ENCODE measurements at regions not wholly inside any gene's neighbourhood (a gene's known extent, or its start where the extent isn't known, plus 50 kb on each side); places are given as distances from the start of the nearest gene placed in this dataset.
A peak's percentile ranks its signal among the peaks of the same experiment; 100 is the strongest.

- intact Hi-C loops (cut with DNase I): no loop called here
- ATAC-seq (no peak), DNase-seq (ENCODE audit: low spot score) (no peak)
These were observed 440.9 kb downstream of the ENC1 start for GRCh38 chr5:74199436-74200210.

GRCh38 chr5:74199005-74199404, 441.5 kb downstream of the ENC1 start:
- ATAC-seq: no peak
- intact Hi-C loops (cut with DNase I): no loop called here
- no peak for DNase-seq (ENCODE audit: low spot score)

- intact Hi-C loops (cut with DNase I): no loop called here
- ATAC-seq (no peak), DNase-seq (ENCODE audit: low spot score) (no peak)
These were observed 442.4 kb downstream of the ENC1 start for GRCh38 chr5:74198156-74198555.

GRCh38 chr5:74196233-74196632, 444.3 kb downstream of the ENC1 start:
- DNase-seq (ENCODE audit: low spot score) (no peak), ATAC-seq (no peak)

GRCh38 chr5:74194196-74194595, 446.3 kb downstream of the ENC1 start:
- intact Hi-C loops (cut with DNase I): no loop called here
- ATAC-seq (no peak), DNase-seq (ENCODE audit: low spot score) (no peak)

More at GRCh38 chr5:74196233-74196632, 444.3 kb downstream of the ENC1 start:
- intact Hi-C loops (cut with DNase I): no loop called here

- intact Hi-C loops (cut with DNase I): no loop called here
- ATAC-seq: peak; percentile 87
- DNase-seq (ENCODE audit: low spot score): no peak
These were observed 447.8 kb downstream of the ENC1 start for GRCh38 chr5:74192606-74193299.

- DNase-seq (ENCODE audit: low spot score) (no peak), ATAC-seq (no peak)
- intact Hi-C loops (cut with DNase I): no loop called here
These were observed 452.0 kb downstream of the ENC1 start for GRCh38 chr5:74188351-74189105.

- no peak for DNase-seq (ENCODE audit: low spot score)
- intact Hi-C loops (cut with DNase I): no loop called here
These were observed 452.8 kb downstream of the ENC1 start for GRCh38 chr5:74187757-74188156.

GRCh38 chr5:74186356-74187315, 453.9 kb downstream of the ENC1 start:
- intact Hi-C loops (cut with DNase I): no loop called here
- ATAC-seq (no peak), DNase-seq (ENCODE audit: low spot score) (no peak)

More at GRCh38 chr5:74187757-74188156, 452.8 kb downstream of the ENC1 start:
- ATAC-seq: no peak

- DNase-seq (ENCODE audit: low spot score) (no peak), ATAC-seq (peak; percentile 28)
- intact Hi-C loops (cut with DNase I): no loop called here
These were observed 454.9 kb downstream of the ENC1 start for GRCh38 chr5:74185599-74185998.

- DNase-seq (ENCODE audit: low spot score) (no peak), ATAC-seq (no peak)
- intact Hi-C loops (cut with DNase I): no loop called here
These were observed 455.9 kb downstream of the ENC1 start for GRCh38 chr5:74184649-74185048.

- intact Hi-C loops (cut with DNase I): no loop called here
- ATAC-seq: no peak
These were observed 457.5 kb downstream of the ENC1 start for GRCh38 chr5:74183041-74183440.

GRCh38 chr5:74182603-74183002, 457.9 kb downstream of the ENC1 start:
- ATAC-seq (no peak), DNase-seq (ENCODE audit: low spot score) (no peak)
- intact Hi-C loops (cut with DNase I): no loop called here

More at GRCh38 chr5:74183041-74183440, 457.5 kb downstream of the ENC1 start:
- no peak for DNase-seq (ENCODE audit: low spot score)

GRCh38 chr5:74179701-74180100, 460.8 kb downstream of the ENC1 start:
- DNase-seq (ENCODE audit: low spot score) (no peak), ATAC-seq (no peak)
- intact Hi-C loops (cut with DNase I): no loop called here

GRCh38 chr5:74179179-74179578, 461.3 kb downstream of the ENC1 start:
- intact Hi-C loops (cut with DNase I): no loop called here
- DNase-seq (ENCODE audit: low spot score) (no peak), ATAC-seq (peak; percentile 78)

GRCh38 chr5:74177961-74178360, 462.6 kb downstream of the ENC1 start:
- ATAC-seq (no peak), DNase-seq (ENCODE audit: low spot score) (no peak)
- intact Hi-C loops (cut with DNase I): no loop called here

- DNase-seq (ENCODE audit: low spot score) (no peak), ATAC-seq (no peak)
- intact Hi-C loops (cut with DNase I): no loop called here
These were observed 466.2 kb downstream of the ENC1 start for GRCh38 chr5:74174366-74174765.

GRCh38 chr5:74173665-74174064, 466.9 kb downstream of the ENC1 start:
- intact Hi-C loops (cut with DNase I): no loop called here
- DNase-seq (ENCODE audit: low spot score): no peak
- ATAC-seq: no peak

- intact Hi-C loops (cut with DNase I): no loop called here
- no peak for ATAC-seq
- DNase-seq (ENCODE audit: low spot score): no peak
These were observed 467.3 kb downstream of the ENC1 start for GRCh38 chr5:74173241-74173640.

All from sciatic nerve (tissue), 2 donors.